B cell (primary cell): ENCODE measurements at regions not wholly inside any gene's neighbourhood (a gene's known extent, or its start where the extent isn't known, plus 50 kb on each side); places are given as distances from the start of the nearest gene placed in this dataset.

ENCODE experiments used
- ATAC-seq: fragments of 200-7000 bp; cut with Tn5 transposase; one replicate; pipeline ENCODE4 v1.10.0; 2021; ENCODE audit warnings: low read depth, mild to moderate bottlenecking, moderate number of reproducible peaks, moderate library complexity
- CTCF ChIA-PET: fragments of 350-600 bp; sonication (Branson Sonifier 250); formaldehyde crosslinking; loops from one replicate; lab custom pipeline; 2021; ENCODE audit warnings: antibody characterized with exemption, inconsistent platforms; lab: Charles Lee
- POLR2A ChIA-PET: fragments of 350-600 bp; sonication (Branson Sonifier 250); formaldehyde crosslinking; loops from one replicate; lab custom pipeline; 2021; ENCODE audit warnings: antibody characterized with exemption; lab: Charles Lee
- DNase-seq: peaks from one replicate; pipeline ENCODE4 v3.0.0; 2013
- H2AFZ ChIP-seq: 2 replicates; pipeline ENCODE4 v1.6.1; 2012; ENCODE audit warnings: mild to moderate bottlenecking, low read depth, low read length; ENCODE audit not compliant: insufficient read depth, poor library complexity, severe bottlenecking
- H3K27ac ChIP-seq, 2 donors: 1 replicate in 1 of 2; 2 replicates in 1 of 2; pipeline ENCODE4 v1.5.1; 2012 to 2013; ENCODE audit warnings: low read length in 2 of 2, mild to moderate bottlenecking in 2 of 2, moderate library complexity in 1 of 2
- H3K27me3 ChIP-seq, 4 experiments: fragments of 200-600 bp in 1 of 4; sonication (generic) in 1 of 4; replicated peaks in 1 of 4; 1 replicate in 2 of 4; 2 replicates in 2 of 4; pipeline versions ENCODE4 v1.6.1 to v1.7.0; 2013 to 2016; ENCODE audit warnings: low read length in 3 of 4, mild to moderate bottlenecking in 2 of 4, mixed read lengths in 1 of 4, moderate library complexity in 1 of 4; ENCODE audit not compliant: insufficient read depth in 4 of 4, control insufficient read depth in 3 of 4; ENCODE audit errors: control extremely low read depth in 1 of 4
- H3K36me3 ChIP-seq, 2 experiments: replicated peaks in 1 of 2; 1 replicate in 1 of 2; 2 replicates in 1 of 2; pipeline versions ENCODE4 v1.6.1 to v1.7.1; 2013; ENCODE audit warnings: low read length in 1 of 2; ENCODE audit not compliant: insufficient read depth in 2 of 2, control insufficient read depth in 1 of 2; ENCODE audit errors: control extremely low read depth in 1 of 2, extremely low read depth in 1 of 2
- H3K4me1 ChIP-seq, 2 donors: fragments of 200-600 bp in 1 of 2; sonication (generic) in 1 of 2; 1 replicate in 1 of 2; 2 replicates in 1 of 2; pipeline versions ENCODE4 v1.5.1 to v1.6.1; 2013 to 2017; ENCODE audit warnings: low read length in 2 of 2; ENCODE audit not compliant: control insufficient read depth in 2 of 2, insufficient read depth in 2 of 2
- H3K4me2 ChIP-seq: replicated peaks from 2 replicates; pipeline ENCODE3; 2012; ENCODE audit warnings: mild to moderate bottlenecking, low read depth, low read length; ENCODE audit not compliant: poor library complexity, severe bottlenecking
- H3K4me3 ChIP-seq, 5 experiments: fragments of 200-600 bp in 1 of 5; sonication (generic) in 1 of 5; 1 replicate in 3 of 5; 2 replicates in 2 of 5; pipeline versions ENCODE4 v1.5.1 to v1.7.0; 2011 to 2016; ENCODE audit warnings: low read length in 4 of 5, mild to moderate bottlenecking in 4 of 5, low read depth in 2 of 5, control low read depth in 1 of 5, moderate library complexity in 1 of 5; ENCODE audit not compliant: insufficient read depth in 1 of 5; ENCODE audit errors: control extremely low read depth in 1 of 5, extremely low read depth in 1 of 5
- H3K79me2 ChIP-seq: fragments of 200-600 bp; sonication (generic); one replicate; pipeline ENCODE4 v1.6.0; 2016; ENCODE audit warnings: low read length; ENCODE audit not compliant: control insufficient read depth, insufficient read depth
- H3K9ac ChIP-seq: fragments of 200-600 bp; sonication (generic); 2 replicates; pipeline ENCODE4 v1.6.1; 2017; ENCODE audit warnings: mild to moderate bottlenecking, low read length, moderate library complexity
- H3K9me3 ChIP-seq, 3 donors: one replicate each; pipeline versions ENCODE4 v1.6.1 to v1.7.1; 2013; ENCODE audit warnings: low read length in 2 of 3; ENCODE audit not compliant: control insufficient read depth in 2 of 3, insufficient read depth in 1 of 3; ENCODE audit errors: control extremely low read depth in 1 of 3
- H4K20me1 ChIP-seq: 2 replicates; pipeline ENCODE4 v1.6.0; 2012; ENCODE audit warnings: mild to moderate bottlenecking, low read length; ENCODE audit not compliant: insufficient read depth, control insufficient read depth, poor library complexity, severe bottlenecking
- H3K27ac Mint-ChIP-seq: one replicate; pipeline ENCODE4 v1.8.0; 2021; ENCODE audit warnings: mixed read lengths
- H3K27me3 Mint-ChIP-seq: one replicate; pipeline ENCODE4 v1.8.0; 2021; ENCODE audit warnings: mixed read lengths
- H3K4me1 Mint-ChIP-seq: one replicate; pipeline ENCODE4 v1.8.0; 2021; ENCODE audit warnings: mixed read lengths
- H3K4me3 Mint-ChIP-seq: one replicate; pipeline ENCODE4 v1.8.0; 2021; ENCODE audit warnings: mixed read lengths
- H3K9me3 Mint-ChIP-seq: one replicate; pipeline ENCODE4 v1.8.0; 2022; ENCODE audit warnings: mixed read lengths; ENCODE audit not compliant: insufficient read depth
- EZH2 ChIP-seq: IDR thresholded peaks from 2 replicates; pipeline ENCODE4 v1.6.1; 2012; ENCODE audit warnings: borderline replicate concordance, low read depth, mild to moderate bottlenecking, moderate library complexity, low read length; ENCODE audit not compliant: insufficient read depth, poor library complexity, severe bottlenecking
- WGBS: methylation state at CpG from one replicate; pipeline ENCODE4 v1.1.5; 2013; ENCODE audit warnings: missing lambda C conversion rate; ENCODE audit not compliant: insufficient coverage; 5-methylcytosine and 5-hydroxymethylcytosine counted together
- intact Hi-C: fragments of 100-400 bp; cut with micrococcal nuclease; formaldehyde crosslinking; loops from one replicate; pipeline ENCODE4 v1.10.0; 2022
- TF ChIP-seq, protein P1 (sequence below): fragments of 200-600 bp; IDR thresholded peaks from one replicate; pipeline ENCODE4 v1.8.0; 2022; ENCODE audit warnings: antibody characterized with exemption, mild to moderate bottlenecking

DNA sequence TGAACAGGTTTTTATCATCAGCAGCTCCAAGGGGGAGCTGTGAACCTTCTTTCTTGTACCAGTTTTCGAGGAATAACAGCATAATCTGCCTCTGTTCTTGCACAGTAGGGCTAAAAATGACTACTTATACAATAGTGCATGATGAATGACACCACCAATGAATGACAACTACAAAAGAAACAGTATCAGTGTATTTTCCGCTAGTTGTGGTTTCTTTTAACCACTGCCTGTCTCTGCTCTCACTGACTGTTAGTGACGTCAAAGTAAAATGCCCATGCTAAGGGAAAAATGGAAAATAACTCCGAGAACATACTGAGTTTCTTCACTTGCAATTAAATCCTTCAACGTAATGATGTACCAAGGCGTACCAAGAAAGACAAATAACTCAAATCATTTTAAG is 294.9 kb downstream of the MAP2K6 start:
- ATAC-seq (no peak), DNase-seq (no peak)
- Mint-ChIP-seq H3K27ac (no peak overlapping the region), H3K27me3 (peaks cover 7% of the 10 kb centered on the region), H3K4me1 (peaks cover 8% of the 10 kb centered on the region), H3K4me3 (no peak overlapping the region), H3K9me3 (no peaks in the 10 kb centered on the region)
- Histone ChIP-seq H4K20me1 (no peaks in the 10 kb centered on the region), H3K9ac (no peak overlapping the region), H3K4me2 (no peak overlapping the region), H3K4me3 (no peak overlapping the region), H2AFZ (no peak overlapping the region), H3K36me3 (no peaks in the 10 kb centered on the region), H3K9me3 (peaks cover 0 to 1% (median 0%) of the 10 kb centered on the region in 3 donors), H3K79me2 (no peaks in the 10 kb centered on the region), H3K27ac (no peak overlapping the region), H3K4me1 (peaks cover 3 to 5% of the 10 kb centered on the region in 2 donors), H3K27me3 (peaks cover 0 to 4% (median 2%) of the 10 kb centered on the region in 4 experiments)
- TF ChIP-seq EZH2 = no peak
- ChIA-PET CTCF (no interaction called here), POLR2A (no interaction called here)
- intact Hi-C loops = no loop called here
- no CpG with 5 or more reads among the region's 6 CpGs for WGBS

DNA sequence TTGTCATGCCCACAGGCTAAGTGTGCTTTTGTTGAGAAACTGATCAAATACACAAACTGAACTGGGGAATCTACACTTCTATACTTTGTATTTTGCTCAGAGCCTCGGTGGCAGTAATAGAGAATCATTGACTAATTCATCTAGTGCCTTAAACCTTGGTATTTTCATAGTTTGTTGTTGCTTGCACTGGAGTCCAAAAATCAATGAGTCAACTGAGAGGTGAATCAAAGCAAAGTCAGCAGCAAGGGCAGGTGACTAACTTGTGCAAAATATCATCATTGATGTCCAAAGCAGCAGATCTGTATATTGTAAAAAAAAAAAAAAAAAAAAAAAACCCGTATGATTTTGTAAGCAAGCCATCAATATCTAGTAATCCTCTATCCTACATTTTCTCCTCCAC is 296.4 kb downstream of the MAP2K6 start:
- H3K27me3 Mint-ChIP-seq = peaks cover 7% of the 10 kb centered on the region
- WGBS = no CpG with 5 or more reads among the region's 2 CpGs
- intact Hi-C loops = no loop called here

More for the DNA sequence above, 296.4 kb downstream of the MAP2K6 start:
- H3K27me3 ChIP-seq = peaks cover 0 to 4% (median 2%) of the 10 kb centered on the region in 4 experiments
- no peak overlapping the region for H3K4me2 ChIP-seq
- no peaks in the 10 kb centered on the region for H4K20me1 ChIP-seq
- Mint-ChIP-seq H3K4me1 (peaks cover under 1% of the 10 kb centered on the region), H3K27ac (no peak overlapping the region), H3K9me3 (no peaks in the 10 kb centered on the region), H3K4me3 (no peak overlapping the region)
- peaks cover 0 to 1% (median 0%) of the 10 kb centered on the region in 3 donors for H3K9me3 ChIP-seq
- H3K27ac ChIP-seq = no peak overlapping the region
- no peak for ATAC-seq
- no peak for DNase-seq
- H3K4me3 ChIP-seq = no peak overlapping the region
- no peaks in the 10 kb centered on the region for H3K36me3 ChIP-seq
- ChIA-PET POLR2A (no interaction called here), CTCF (no interaction called here)
- TF ChIP-seq EZH2 = no peak
- TF ChIP-seq, protein P1, sequence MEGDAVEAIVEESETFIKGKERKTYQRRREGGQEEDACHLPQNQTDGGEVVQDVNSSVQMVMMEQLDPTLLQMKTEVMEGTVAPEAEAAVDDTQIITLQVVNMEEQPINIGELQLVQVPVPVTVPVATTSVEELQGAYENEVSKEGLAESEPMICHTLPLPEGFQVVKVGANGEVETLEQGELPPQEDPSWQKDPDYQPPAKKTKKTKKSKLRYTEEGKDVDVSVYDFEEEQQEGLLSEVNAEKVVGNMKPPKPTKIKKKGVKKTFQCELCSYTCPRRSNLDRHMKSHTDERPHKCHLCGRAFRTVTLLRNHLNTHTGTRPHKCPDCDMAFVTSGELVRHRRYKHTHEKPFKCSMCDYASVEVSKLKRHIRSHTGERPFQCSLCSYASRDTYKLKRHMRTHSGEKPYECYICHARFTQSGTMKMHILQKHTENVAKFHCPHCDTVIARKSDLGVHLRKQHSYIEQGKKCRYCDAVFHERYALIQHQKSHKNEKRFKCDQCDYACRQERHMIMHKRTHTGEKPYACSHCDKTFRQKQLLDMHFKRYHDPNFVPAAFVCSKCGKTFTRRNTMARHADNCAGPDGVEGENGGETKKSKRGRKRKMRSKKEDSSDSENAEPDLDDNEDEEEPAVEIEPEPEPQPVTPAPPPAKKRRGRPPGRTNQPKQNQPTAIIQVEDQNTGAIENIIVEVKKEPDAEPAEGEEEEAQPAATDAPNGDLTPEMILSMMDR = no peak
- H3K9ac ChIP-seq = no peak overlapping the region
- no peak overlapping the region for H2AFZ ChIP-seq
- no peaks in the 10 kb centered on the region for H3K4me1 ChIP-seq
- no peaks in the 10 kb centered on the region for H3K79me2 ChIP-seq
